ENCODE measurements at regions not wholly inside any gene's neighbourhood (a gene's known extent, or its start where the extent isn't known, plus 50 kb on each side); places are given as distances from the start of the nearest gene placed in this dataset.

DNA sequence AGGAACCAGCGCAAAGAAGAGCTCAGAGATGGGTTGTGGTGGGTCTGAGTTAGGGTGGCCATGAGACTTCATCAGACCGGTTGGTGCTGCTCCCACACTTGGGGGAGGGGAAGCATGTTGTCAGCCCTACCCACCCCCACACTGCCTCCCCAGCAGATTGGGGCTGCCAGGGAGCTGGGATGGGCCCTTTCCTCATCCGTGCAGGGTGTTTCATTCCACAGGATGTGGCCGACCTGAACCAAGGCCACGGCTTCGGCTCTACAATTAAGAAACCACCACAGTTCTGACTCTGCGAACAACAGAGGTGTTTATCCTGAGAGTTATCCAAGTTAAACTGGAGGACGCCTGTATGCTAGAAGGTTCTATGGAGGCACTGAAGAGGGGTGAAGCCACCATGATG is 171.2 kb downstream of the ETS2 start:
- TF ChIP-seq POLR2A (IDR thresholded peaks at IDR 0.05) = no peak
- TF ChIP-seq, protein P1, sequence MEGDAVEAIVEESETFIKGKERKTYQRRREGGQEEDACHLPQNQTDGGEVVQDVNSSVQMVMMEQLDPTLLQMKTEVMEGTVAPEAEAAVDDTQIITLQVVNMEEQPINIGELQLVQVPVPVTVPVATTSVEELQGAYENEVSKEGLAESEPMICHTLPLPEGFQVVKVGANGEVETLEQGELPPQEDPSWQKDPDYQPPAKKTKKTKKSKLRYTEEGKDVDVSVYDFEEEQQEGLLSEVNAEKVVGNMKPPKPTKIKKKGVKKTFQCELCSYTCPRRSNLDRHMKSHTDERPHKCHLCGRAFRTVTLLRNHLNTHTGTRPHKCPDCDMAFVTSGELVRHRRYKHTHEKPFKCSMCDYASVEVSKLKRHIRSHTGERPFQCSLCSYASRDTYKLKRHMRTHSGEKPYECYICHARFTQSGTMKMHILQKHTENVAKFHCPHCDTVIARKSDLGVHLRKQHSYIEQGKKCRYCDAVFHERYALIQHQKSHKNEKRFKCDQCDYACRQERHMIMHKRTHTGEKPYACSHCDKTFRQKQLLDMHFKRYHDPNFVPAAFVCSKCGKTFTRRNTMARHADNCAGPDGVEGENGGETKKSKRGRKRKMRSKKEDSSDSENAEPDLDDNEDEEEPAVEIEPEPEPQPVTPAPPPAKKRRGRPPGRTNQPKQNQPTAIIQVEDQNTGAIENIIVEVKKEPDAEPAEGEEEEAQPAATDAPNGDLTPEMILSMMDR (IDR thresholded peaks at IDR 0.05) = no peak
